ENCODE measurements at regions not wholly inside any gene's neighbourhood (a gene's known extent, or its start where the extent isn't known, plus 50 kb on each side); places are given as distances from the start of the nearest gene placed in this dataset.
"Not testable (repeated sequence)": the region's sequence is repeated elsewhere in the genome, so short reads cannot be mapped to it uniquely, and the experiment has no call there.

DNA sequence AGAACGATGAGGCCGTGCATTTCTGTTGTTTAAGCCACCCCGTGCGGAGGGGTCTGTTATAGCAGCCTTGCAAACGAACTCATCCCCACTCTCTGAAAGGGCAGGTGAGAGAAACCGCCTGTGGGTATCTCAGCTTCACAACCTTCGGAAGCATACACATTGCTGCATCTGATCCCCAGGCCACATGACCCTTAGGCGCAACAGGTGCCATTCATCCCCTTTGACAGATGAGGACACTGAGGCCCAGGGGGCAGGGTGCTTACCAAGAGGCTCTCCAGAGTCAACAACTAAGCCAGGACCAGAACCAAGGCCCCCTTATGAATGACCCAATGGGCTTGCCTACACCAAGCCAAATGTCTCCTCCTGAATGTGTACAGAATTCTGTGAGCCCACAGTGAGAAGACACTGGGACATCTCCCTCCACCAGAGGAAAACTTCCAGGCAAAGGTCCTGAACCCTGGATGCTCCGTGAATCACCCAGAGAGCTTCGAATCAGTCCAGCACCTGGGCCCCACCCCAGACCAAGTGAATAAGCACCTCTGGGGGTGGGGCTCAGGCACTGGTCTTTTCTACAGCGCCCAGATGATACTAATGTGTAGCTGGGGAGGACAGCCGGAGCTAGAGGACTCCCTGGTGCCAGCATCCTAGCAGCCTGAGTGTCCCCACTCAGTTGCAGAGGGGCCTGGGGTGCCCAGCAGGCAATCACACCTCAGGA, 83.2 kb downstream of the BUD13 start:
- no peaks in the 10 kb centered on the region for H3K9me3 Mint-ChIP-seq
- H3K27me3 Mint-ChIP-seq: peaks cover 2% of the 10 kb centered on the region
- no peak overlapping the region for H3K4me3 Mint-ChIP-seq
- H3K36me3 Mint-ChIP-seq (ENCODE audit: low read depth): no peaks in the 10 kb centered on the region
- no peaks in the 10 kb centered on the region for H3K4me1 Mint-ChIP-seq (ENCODE audit: low read depth)
- intact Hi-C loops (cut with micrococcal nuclease): loop anchor here (5.0 to 10.0 kb wide), 4 partner anchors 177 to 1355 kb away; no protein-coding TSS in a partner anchor
- no peak overlapping the region for H3K27ac Mint-ChIP-seq

DNA sequence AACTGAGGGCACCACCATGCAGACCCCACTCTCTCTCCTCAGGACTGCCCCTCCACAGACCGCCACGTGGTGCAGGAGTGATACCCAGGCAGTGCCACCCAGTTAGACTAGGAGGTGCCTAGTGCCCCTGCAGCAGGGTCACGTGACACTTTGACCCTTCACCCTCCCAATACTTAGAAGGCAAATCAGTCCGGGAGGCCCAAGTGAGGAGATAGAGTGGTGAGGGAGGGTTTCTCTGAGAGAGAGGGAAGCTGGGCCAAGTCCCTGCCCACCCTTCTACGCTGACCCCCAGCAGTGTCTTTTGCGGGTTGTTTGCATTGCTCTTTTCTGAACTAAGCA, 84.6 kb downstream of the BUD13 start:
- Mint-ChIP-seq H3K27ac (no peak overlapping the region), H3K9me3 (no peaks in the 10 kb centered on the region), H3K36me3 (ENCODE audit: low read depth) (no peaks in the 10 kb centered on the region), H3K4me1 (ENCODE audit: low read depth) (no peaks in the 10 kb centered on the region), H3K4me3 (no peak overlapping the region), H3K27me3 (peaks cover 5% of the 10 kb centered on the region)
- intact Hi-C loops (cut with micrococcal nuclease): no loop called here

DNA sequence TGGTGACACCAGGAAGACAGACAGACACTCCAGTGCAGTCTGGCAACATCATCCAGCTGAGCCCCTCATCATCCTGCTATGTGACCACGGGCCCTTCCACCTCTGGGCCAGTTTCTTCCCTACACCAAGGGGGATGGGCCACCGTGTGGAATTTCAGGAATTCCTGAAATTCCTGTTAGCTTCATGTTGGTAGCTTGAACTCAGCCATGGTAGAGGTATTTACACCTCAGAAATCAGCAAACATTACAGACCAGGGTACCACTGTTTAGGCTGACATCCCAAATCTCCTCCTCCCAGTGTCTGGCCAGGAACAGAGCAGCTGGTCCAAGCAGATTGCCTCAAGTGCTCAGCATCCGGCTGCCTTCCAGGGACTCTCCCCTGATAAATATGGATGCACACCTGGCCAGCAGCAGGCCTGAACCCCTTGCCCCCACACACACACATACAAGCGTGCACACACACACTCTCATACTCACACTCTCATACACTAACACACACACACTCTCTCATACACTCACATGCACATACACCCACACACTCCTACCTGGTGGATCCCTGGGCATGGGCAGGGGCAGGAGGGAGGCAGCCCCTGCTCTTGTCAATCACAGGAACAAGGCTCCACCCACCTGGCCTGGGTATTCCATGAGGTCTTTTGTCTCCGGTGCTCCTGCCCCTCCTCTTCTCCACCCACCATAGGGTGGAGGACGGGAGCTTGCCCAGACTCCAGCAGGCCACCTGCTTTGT, 85.2 kb downstream of the BUD13 start:
- H3K4me3 Mint-ChIP-seq: no peak overlapping the region
- no peaks in the 10 kb centered on the region for H3K9me3 Mint-ChIP-seq
- H3K27ac Mint-ChIP-seq: no peak overlapping the region
- intact Hi-C loops (cut with micrococcal nuclease): no loop called here
- H3K4me1 Mint-ChIP-seq (ENCODE audit: low read depth): no peaks in the 10 kb centered on the region
- H3K27me3 Mint-ChIP-seq: peaks cover 5% of the 10 kb centered on the region
- no peaks in the 10 kb centered on the region for H3K36me3 Mint-ChIP-seq (ENCODE audit: low read depth)

DNA sequence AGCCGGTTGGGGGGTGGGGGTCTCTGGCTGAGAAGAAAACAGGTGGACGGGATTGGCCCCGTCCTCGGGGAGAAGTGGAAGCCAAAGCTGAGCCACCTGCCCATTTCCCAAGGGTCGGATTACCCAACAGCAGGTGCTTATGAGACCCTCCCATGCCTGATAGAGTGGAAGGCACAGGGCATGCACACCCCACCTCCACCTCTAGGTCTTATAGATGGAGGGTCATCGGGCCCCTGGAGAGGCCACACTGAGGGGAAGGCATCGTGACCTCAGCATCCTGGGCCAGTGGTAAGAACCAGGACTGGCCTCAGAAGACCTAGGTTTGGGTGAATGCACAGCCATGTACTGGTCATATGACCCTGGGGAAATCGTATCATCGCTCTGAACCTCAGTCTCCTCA, 85.9 kb downstream of the BUD13 start:
- Mint-ChIP-seq H3K4me1 (ENCODE audit: low read depth) (no peaks in the 10 kb centered on the region), H3K27ac (no peak overlapping the region), H3K36me3 (ENCODE audit: low read depth) (no peaks in the 10 kb centered on the region), H3K4me3 (no peak overlapping the region), H3K9me3 (no peaks in the 10 kb centered on the region), H3K27me3 (peaks cover 5% of the 10 kb centered on the region)
- intact Hi-C loops (cut with micrococcal nuclease): no loop called here

DNA sequence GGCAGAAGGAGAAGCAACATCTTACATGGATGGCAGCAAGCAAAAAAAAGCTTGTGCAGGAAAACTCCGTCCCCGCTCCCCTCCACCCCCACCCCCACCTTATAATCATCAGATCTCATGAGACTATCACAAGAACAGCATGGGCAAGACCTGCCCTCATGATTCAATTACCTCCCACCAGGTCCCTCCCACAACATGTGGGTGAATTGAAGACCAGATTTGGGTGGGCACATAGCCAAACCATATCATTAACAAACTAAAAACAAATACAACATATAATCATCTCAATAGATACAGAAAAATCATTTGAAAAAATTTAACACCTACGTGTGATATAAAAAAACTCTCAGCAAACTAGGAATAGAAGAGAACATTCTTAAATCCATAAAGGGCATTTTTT, 88.8 kb downstream of the BUD13 start:
- H3K36me3 Mint-ChIP-seq (ENCODE audit: low read depth): no peaks in the 10 kb centered on the region
- H3K4me3 Mint-ChIP-seq: no peak overlapping the region
- H3K9me3 Mint-ChIP-seq: no peaks in the 10 kb centered on the region
- H3K27ac Mint-ChIP-seq: no peak overlapping the region
- H3K27me3 Mint-ChIP-seq: peaks cover 10% of the 10 kb centered on the region
- intact Hi-C loops (cut with micrococcal nuclease): no loop called here
- H3K4me1 Mint-ChIP-seq (ENCODE audit: low read depth): no peaks in the 10 kb centered on the region

DNA sequence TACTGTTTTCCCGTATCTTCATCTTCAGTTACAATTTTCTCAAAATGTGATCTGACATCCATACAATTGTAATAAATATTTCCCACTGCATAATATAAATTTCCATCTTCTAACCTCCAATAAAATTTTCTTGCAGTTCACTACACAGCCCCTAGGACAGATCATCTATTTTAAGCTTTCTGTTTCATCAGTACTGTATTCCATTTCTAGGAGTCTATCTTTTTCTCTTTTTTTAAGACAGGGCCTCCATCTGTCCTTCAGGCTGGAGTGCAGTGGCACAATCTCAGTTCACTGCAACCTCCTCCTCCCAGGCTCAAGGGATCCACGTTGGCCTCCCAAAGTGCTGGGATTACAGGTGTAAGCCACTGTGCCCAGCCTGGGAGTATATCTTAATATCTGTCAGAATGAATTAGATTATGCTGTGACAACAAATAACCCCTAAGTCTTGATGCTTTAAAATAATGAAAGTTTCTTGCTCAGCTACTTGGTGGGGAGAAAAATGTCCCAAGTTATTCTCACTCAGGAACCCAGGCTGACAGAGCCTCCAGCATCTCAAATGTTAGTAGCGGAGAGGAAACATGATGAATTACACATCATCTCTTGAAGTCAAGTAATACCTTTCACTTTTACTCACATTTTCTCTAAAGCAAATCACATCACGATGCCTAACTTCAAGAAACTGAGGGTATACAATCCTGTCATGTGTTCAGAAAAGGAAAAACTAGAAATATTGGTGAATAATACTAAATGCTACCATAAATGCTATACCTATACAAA, 92.2 kb downstream of the BUD13 start:
- Mint-ChIP-seq H3K27ac (no peak overlapping the region), H3K4me1 (ENCODE audit: low read depth) (no peaks in the 10 kb centered on the region), H3K9me3 (no peaks in the 10 kb centered on the region), H3K27me3 (peaks cover 12% of the 10 kb centered on the region), H3K36me3 (ENCODE audit: low read depth) (no peaks in the 10 kb centered on the region), H3K4me3 (no peak overlapping the region)
- intact Hi-C loops (cut with micrococcal nuclease): no loop called here

DNA sequence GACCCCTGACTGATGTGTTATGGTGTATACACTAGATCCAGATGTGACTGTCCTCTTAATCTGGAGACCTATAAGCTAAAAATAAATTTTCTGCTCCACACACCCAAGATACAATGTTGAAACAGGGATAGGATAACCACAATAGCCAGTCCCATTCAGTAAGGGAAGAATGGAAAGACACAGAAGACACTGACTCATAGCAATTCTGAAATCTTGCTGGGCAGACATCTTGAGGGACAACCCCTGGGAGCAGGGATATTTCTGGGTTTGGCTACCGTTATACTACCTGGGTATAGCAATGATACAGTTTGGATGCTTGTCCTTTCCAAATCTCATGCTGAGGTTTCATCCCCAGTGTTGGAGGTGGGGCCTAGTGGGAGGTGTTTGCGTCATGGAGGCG, 93.9 kb downstream of the BUD13 start:
- Mint-ChIP-seq H3K36me3 (ENCODE audit: low read depth) (no peaks in the 10 kb centered on the region), H3K4me1 (ENCODE audit: low read depth) (no peaks in the 10 kb centered on the region), H3K4me3 (no peak overlapping the region), H3K27ac (no peak overlapping the region), H3K9me3 (no peaks in the 10 kb centered on the region), H3K27me3 (peaks cover 11% of the 10 kb centered on the region)
- intact Hi-C loops (cut with micrococcal nuclease): no loop called here

DNA sequence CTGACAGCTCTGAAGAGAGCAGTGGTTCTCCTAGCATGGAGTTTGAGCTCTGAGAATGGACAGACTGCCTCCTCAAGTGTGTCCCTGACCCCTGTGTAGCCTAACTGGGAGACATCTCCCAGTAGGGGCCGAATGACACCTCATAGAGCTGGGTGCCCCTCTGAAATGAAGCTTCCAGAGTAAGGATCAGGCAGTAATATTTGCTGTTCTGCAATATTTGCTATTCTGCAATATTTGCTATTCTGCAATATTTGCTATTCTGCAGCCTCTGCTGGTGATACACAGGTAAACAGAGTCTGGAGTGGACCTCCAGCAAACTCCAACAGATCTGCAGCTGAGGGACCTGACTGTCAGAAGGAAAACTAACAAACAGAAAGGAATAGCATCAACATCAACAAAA, 105.5 kb downstream of the BUD13 start:
- H3K27me3 Mint-ChIP-seq; intact Hi-C loops (cut with micrococcal nuclease); H3K4me3 Mint-ChIP-seq; H3K36me3 Mint-ChIP-seq (ENCODE audit: low read depth); H3K27ac Mint-ChIP-seq; H3K4me1 Mint-ChIP-seq (ENCODE audit: low read depth): not testable (repeated sequence)
- H3K9me3 Mint-ChIP-seq: peaks cover 20% of the 10 kb centered on the region

DNA sequence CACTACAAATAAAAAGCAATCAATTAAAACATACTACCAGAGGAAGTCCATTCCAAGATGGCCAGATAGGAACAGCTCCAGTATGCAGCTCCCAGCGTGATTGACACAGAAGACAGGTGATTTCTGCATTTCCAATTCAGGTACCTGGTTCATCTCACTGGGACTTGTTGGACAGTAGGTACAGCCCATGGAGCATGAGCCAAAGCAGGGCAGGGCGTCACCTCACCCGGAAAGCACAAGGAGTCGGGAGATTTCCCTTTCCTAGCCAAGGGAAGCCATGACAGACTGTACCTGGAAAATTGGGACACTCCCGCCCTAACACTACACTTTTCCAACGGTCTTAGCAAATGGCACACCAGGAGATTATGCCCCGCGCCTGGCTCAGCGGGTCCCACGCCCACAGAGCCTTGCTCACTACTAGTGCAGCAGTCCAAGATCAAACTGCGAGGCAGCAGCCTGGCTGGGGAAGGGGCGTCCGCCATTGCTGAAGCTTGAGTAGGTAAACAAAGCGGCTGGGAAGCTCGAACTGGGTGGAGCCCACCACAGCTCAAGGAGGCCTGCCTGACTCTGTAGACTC, 106.0 kb downstream of the BUD13 start:
- intact Hi-C loops (cut with micrococcal nuclease): not testable (repeated sequence)

DNA sequence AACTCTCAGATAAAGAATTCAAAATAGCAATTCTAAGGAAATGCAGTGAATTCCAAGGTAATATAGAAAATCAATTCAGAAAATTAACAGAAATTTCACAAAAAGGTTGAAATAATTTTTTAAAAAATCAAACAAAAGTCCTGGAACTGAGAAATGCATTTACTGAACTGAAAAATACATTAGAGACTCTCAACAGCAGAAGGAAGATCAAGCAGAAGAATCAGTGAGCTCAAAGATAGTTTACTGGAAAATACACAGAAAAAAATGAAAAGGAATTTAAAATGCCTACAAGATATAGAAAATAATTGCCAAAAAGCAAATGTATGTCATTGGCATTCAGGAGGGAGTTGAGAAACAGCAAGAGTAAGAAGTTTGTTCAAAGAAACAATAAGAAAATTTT, 107.3 kb downstream of the BUD13 start:
- peaks cover 20% of the 10 kb centered on the region for H3K9me3 Mint-ChIP-seq

More for the DNA sequence above, 106.0 kb downstream of the BUD13 start:
- H3K4me3 Mint-ChIP-seq; H3K36me3 Mint-ChIP-seq (ENCODE audit: low read depth); H3K4me1 Mint-ChIP-seq (ENCODE audit: low read depth); H3K27me3 Mint-ChIP-seq; H3K27ac Mint-ChIP-seq: not testable (repeated sequence)
- H3K9me3 Mint-ChIP-seq: peaks cover 20% of the 10 kb centered on the region

DNA sequence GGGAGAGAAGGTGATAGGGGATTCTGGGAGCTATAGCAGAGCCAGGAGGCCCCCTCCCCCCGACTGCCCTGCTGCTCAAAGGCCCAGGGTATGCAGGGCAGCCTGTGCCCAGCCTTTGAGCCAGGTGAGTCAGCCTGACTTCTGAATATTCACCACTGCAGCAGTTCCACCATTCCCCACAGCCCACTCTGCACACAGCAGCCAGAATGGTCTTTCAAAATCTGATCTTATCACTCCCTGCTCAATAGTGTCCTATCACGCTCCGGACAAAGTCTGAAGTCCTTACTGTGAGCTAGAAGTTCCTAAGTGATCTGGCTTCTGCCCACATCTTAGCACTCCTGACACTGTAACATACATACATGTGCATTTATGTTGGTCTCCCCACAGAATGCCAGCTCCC, 111.7 kb downstream of the BUD13 start:
- no peaks in the 10 kb centered on the region for H3K36me3 Mint-ChIP-seq (ENCODE audit: low read depth)
- peaks cover 9% of the 10 kb centered on the region for H3K27me3 Mint-ChIP-seq
- no peak overlapping the region for H3K27ac Mint-ChIP-seq
- intact Hi-C loops (cut with micrococcal nuclease): no loop called here
- H3K9me3 Mint-ChIP-seq: peaks cover 13% of the 10 kb centered on the region
- H3K4me1 Mint-ChIP-seq (ENCODE audit: low read depth): no peaks in the 10 kb centered on the region
- no peak overlapping the region for H3K4me3 Mint-ChIP-seq

More for the DNA sequence above, 107.3 kb downstream of the BUD13 start:
- Mint-ChIP-seq H3K27me3 (peaks cover 9% of the 10 kb centered on the region), H3K4me1 (ENCODE audit: low read depth) (no peaks in the 10 kb centered on the region), H3K36me3 (ENCODE audit: low read depth) (no peaks in the 10 kb centered on the region), H3K4me3 (no peak overlapping the region), H3K27ac (no peak overlapping the region)
- intact Hi-C loops (cut with micrococcal nuclease): no loop called here

DNA sequence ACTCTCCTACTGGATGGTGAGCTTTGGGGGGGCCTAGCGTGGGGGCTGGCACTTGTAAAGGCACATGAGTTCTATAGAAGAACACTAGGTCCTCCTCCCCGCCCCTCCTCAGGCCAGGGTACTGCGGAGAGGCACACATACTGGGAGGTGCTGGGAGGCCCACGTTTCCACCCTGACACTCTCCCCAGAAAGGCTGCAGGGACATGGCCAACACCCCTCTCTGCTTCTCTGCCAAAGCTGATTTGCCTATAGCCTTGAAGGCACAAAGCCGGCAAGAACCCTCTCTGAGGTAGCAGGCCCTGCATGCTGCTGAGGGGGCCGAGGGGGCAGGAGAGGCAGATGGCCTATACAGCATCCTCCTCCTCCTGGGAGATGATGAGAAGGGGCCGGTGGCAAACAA, 112.8 kb downstream of the BUD13 start:
- Mint-ChIP-seq H3K27ac (no peak overlapping the region), H3K4me3 (no peak overlapping the region), H3K36me3 (ENCODE audit: low read depth) (no peaks in the 10 kb centered on the region), H3K27me3 (peaks cover 6% of the 10 kb centered on the region), H3K4me1 (ENCODE audit: low read depth) (no peaks in the 10 kb centered on the region), H3K9me3 (peaks cover 2% of the 10 kb centered on the region)
- intact Hi-C loops (cut with micrococcal nuclease): no loop called here

DNA sequence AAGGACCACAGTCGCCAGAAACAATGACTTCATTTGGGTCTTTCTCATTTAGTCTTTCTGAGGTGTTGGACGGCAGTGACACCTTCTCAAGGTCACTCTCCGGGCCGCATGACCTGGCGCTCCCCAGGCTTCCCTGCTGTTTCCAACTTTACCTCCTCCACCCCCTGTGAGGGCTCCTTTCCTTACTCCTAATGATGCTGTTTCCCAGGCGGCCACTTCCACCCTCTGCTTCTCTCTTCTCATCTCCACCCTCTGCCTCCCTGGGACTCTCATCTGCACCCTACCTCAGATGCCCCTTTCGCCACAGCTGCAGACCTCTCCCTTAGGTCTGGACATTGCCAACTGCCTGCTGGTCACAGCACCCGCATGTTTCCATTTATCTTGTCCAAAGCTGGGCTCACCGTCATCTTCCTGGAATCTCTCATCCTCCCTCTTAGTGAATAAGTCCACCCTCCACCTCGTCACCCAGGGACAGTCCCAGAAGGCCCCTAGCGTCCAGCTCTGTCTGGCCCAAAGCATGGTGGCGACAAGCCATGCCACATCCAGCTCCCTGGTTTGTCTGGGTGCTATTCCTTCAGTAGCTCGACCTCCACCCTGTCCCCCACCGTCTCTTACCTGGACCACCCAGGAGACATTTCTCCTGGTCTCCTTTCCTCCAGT, 113.8 kb downstream of the BUD13 start:
- no peak overlapping the region for H3K4me3 Mint-ChIP-seq

More for the DNA sequence above, 113.8 kb downstream of the BUD13 start:
- peaks cover 6% of the 10 kb centered on the region for H3K27me3 Mint-ChIP-seq
- H3K36me3 Mint-ChIP-seq (ENCODE audit: low read depth): no peaks in the 10 kb centered on the region
- H3K4me1 Mint-ChIP-seq (ENCODE audit: low read depth): no peaks in the 10 kb centered on the region
- H3K27ac Mint-ChIP-seq: no peak overlapping the region
- no peaks in the 10 kb centered on the region for H3K9me3 Mint-ChIP-seq
- intact Hi-C loops (cut with micrococcal nuclease): no loop called here
